Glutamatergic neuron (in vitro differentiated cells): ENCODE measurements at regions not wholly inside any gene's neighbourhood (a gene's known extent, or its start where the extent isn't known, plus 50 kb on each side); places are given as distances from the start of the nearest gene placed in this dataset.

Experiments used
- DNase-seq: peaks from one replicate; pipeline ENCODE4 v3.0.0; 2022
- H3K27ac Mint-ChIP-seq: one replicate; pipeline ENCODE4 v1.8.0; 2020; ENCODE audit warnings: mild to moderate bottlenecking, mixed read lengths, inconsistent platforms; ENCODE audit not compliant: unreplicated experiment
- H3K27me3 Mint-ChIP-seq: one replicate; pipeline ENCODE4 v1.8.0; 2020; ENCODE audit warnings: mild to moderate bottlenecking, moderate library complexity, mixed read lengths, inconsistent platforms; ENCODE audit not compliant: unreplicated experiment
- H3K36me3 Mint-ChIP-seq: one replicate; pipeline ENCODE4 v1.8.0; 2020; ENCODE audit warnings: mild to moderate bottlenecking, mixed read lengths, inconsistent platforms; ENCODE audit not compliant: unreplicated experiment
- H3K4me1 Mint-ChIP-seq: one replicate; pipeline ENCODE4 v1.8.0; 2020; ENCODE audit warnings: mild to moderate bottlenecking, low read depth, mixed read lengths, inconsistent platforms; ENCODE audit not compliant: unreplicated experiment
- H3K4me3 Mint-ChIP-seq: one replicate; pipeline ENCODE4 v1.8.0; 2020; ENCODE audit warnings: mild to moderate bottlenecking, mixed read lengths, inconsistent platforms; ENCODE audit not compliant: unreplicated experiment
- H3K9me3 Mint-ChIP-seq: one replicate; pipeline ENCODE4 v1.8.0; 2020; ENCODE audit warnings: mild to moderate bottlenecking, moderate library complexity, mixed read lengths, inconsistent platforms; ENCODE audit not compliant: unreplicated experiment
- CTCF ChIP-seq: fragments of 200-600 bp; sonication (generic); IDR thresholded peaks from one replicate; pipeline ENCODE4 v1.5.0; 2021; ENCODE audit not compliant: partially characterized antibody, unreplicated experiment

- no peaks in the 10 kb centered on the region for H3K4me1 Mint-ChIP-seq
- DNase-seq, result no peak
- no peak overlapping the region for H3K27ac Mint-ChIP-seq
- H3K9me3 Mint-ChIP-seq, result no peaks in the 10 kb centered on the region
- no peaks in the 10 kb centered on the region for H3K27me3 Mint-ChIP-seq
- no peak for TF ChIP-seq CTCF
- no peak overlapping the region for H3K4me3 Mint-ChIP-seq
- H3K36me3 Mint-ChIP-seq, result no peaks in the 10 kb centered on the region
Observed at GRCh38 chr1:191142748-191143147, 665.1 kb upstream of the BRINP3 start.

GRCh38 chr1:191145834-191146233, 668.2 kb upstream of the BRINP3 start:
- no peak for TF ChIP-seq CTCF
- no peaks in the 10 kb centered on the region for H3K4me1 Mint-ChIP-seq
- no peak overlapping the region for H3K27ac Mint-ChIP-seq
- H3K9me3 Mint-ChIP-seq, result no peaks in the 10 kb centered on the region
- H3K36me3 Mint-ChIP-seq, result no peaks in the 10 kb centered on the region
- no peak for DNase-seq
- H3K4me3 Mint-ChIP-seq, result no peak overlapping the region
- H3K27me3 Mint-ChIP-seq, result no peaks in the 10 kb centered on the region

- no peak for DNase-seq
- Mint-ChIP-seq H3K27me3 (no peaks in the 10 kb centered on the region), H3K4me3 (no peak overlapping the region), H3K4me1 (no peaks in the 10 kb centered on the region), H3K9me3 (peaks cover 2% of the 10 kb centered on the region), H3K27ac (no peak overlapping the region), H3K36me3 (no peaks in the 10 kb centered on the region)
- no peak for TF ChIP-seq CTCF
Observed at GRCh38 chr1:191151321-191151807, 673.7 kb upstream of the BRINP3 start.

DNA sequence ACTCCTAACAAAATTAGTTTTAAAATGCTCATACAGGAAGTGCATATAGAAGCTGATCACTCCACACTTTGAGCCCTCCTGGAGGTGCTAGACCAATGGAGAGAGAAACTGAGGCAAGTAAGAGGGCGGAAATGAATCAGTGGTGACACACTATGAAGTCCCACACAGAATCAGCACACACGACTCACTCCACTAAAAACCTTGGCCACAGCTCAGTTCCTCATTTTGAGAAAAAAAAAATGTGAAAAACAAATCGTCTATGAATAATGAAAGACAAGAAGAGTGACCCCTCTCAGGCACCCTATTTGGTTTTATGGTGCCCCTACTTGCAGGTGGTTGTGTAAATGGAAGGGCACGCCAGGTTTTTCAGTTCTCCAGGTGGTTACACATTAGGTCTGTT, 675.1 kb upstream of the BRINP3 start:
- H3K27ac Mint-ChIP-seq, result no peak overlapping the region
- H3K9me3 Mint-ChIP-seq, result peaks cover 2% of the 10 kb centered on the region
- DNase-seq, result no peak
- H3K27me3 Mint-ChIP-seq, result no peaks in the 10 kb centered on the region
- H3K4me1 Mint-ChIP-seq, result no peaks in the 10 kb centered on the region
- H3K4me3 Mint-ChIP-seq, result no peak overlapping the region
- H3K36me3 Mint-ChIP-seq, result no peaks in the 10 kb centered on the region
- no peak for TF ChIP-seq CTCF

DNA sequence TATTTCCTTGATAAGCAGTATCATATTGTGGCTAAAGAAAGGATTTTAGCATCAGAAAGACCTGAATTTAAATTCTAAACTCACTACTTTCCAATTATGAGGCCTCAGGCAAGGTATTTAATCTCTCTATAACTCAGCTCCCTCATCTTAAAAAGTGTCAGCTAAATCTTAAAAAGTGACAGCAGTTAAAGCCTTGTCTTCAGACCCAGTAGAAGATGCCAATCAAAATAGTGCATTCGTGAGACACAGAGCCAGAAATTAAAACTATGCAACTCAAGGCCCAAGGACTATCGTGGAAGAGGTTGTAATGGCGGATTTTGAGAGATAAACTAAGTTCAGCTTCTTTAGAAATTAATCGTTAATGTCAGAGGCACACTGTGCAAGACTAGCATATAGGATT, 677.5 kb upstream of the BRINP3 start:
- DNase-seq, result no peak
- H3K27me3 Mint-ChIP-seq, result no peaks in the 10 kb centered on the region
- no peaks in the 10 kb centered on the region for H3K36me3 Mint-ChIP-seq
- no peak overlapping the region for H3K27ac Mint-ChIP-seq
- H3K9me3 Mint-ChIP-seq, result peaks cover 2% of the 10 kb centered on the region
- no peaks in the 10 kb centered on the region for H3K4me1 Mint-ChIP-seq
- TF ChIP-seq CTCF, result no peak
- no peak overlapping the region for H3K4me3 Mint-ChIP-seq
